VCaP (cell line): ENCODE measurements at regions not wholly inside any gene's neighbourhood (a gene's known extent, or its start where the extent isn't known, plus 50 kb on each side); places are given as distances from the start of the nearest gene placed in this dataset.

Experiments used
- H3K27ac ChIP-seq: fragments of 450-650 bp; 2 replicates; pipeline ENCODE4 v1.5.1; 2017
- CTCF ChIP-seq: fragments of 450-650 bp; conservative IDR thresholded peaks from 2 replicates; pipeline ENCODE4 v1.5.1; 2017; ENCODE audit warnings: mild to moderate bottlenecking, moderate library complexity

GRCh38 chr16:55008836-55009510 is 78.3 kb downstream of the IRX5 start:
- H3K27ac ChIP-seq = no peak overlapping the region
- no peak for TF ChIP-seq CTCF

- H3K27ac ChIP-seq = no peak overlapping the region
- TF ChIP-seq CTCF = no peak
These were observed 78.9 kb downstream of the IRX5 start for GRCh38 chr16:55009581-55009980.

- TF ChIP-seq CTCF = no peak
These were observed 80.0 kb downstream of the IRX5 start for GRCh38 chr16:55010492-55011160.

GRCh38 chr16:55012362-55012761 is 81.7 kb downstream of the IRX5 start:
- TF ChIP-seq CTCF = no peak
- H3K27ac ChIP-seq = no peak overlapping the region

More at GRCh38 chr16:55010492-55011160, 80.0 kb downstream of the IRX5 start:
- H3K27ac ChIP-seq = no peak overlapping the region

GRCh38 chr16:55012793-55013192 is 82.1 kb downstream of the IRX5 start:
- no peak for TF ChIP-seq CTCF
- no peak overlapping the region for H3K27ac ChIP-seq

GRCh38 chr16:55014022-55014421 is 83.4 kb downstream of the IRX5 start:
- TF ChIP-seq CTCF = no peak

GRCh38 chr16:55015181-55015913 is 84.7 kb downstream of the IRX5 start:
- TF ChIP-seq CTCF = no peak
- H3K27ac ChIP-seq = no peak overlapping the region

More at GRCh38 chr16:55014022-55014421, 83.4 kb downstream of the IRX5 start:
- no peak overlapping the region for H3K27ac ChIP-seq
